ENCODE measurements at regions not wholly inside any gene's neighbourhood (a gene's known extent, or its start where the extent isn't known, plus 50 kb on each side); places are given as distances from the start of the nearest gene placed in this dataset.

GRCh38 chr2:213202011-213202410 is 50.6 kb upstream of the IKZF2 start:
- no peak for DNase-seq

DNA sequence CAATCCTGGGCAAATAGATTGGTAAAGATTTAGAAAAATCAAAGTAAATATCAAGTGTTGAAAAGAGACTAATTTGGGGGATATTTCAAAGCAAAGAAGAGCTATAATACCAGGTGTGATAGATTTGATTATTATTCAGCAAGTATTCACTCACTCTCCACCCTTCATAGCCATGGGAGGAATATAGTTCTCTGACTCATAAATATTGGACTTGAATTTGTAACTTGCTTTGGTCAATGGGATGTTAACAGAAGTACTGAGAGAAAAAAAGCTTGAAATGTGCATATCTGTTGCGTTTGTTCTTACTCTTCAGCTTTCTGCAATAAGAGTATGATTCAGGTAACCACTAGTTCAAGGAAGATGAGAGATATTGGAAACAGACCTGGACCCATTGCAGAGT is 54.5 kb upstream of the IKZF2 start:
- DNase-seq: no peak

GRCh38 chr2:213213186-213213585 is 61.8 kb upstream of the IKZF2 start:
- DNase-seq: no peak

DNA sequence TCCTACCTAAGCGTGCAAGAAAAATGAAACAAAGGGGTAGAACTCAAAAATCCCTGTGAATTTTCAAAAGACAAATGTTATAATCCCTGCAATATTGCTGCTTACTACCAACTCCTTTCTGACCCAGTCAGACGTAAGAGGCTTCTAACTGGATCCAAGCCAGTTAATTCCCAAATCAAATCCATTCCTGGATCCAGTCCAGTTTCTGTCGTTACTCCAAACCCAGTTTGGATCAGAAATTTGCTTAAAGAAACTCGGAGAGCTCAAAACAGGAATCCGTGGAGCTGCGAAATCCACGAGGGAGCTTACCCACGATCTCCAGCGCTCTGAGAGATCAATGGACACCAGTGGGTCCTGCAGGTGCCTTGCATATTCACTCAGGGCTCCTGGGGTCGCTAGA is 62.8 kb upstream of the IKZF2 start:
- no peak for DNase-seq

GRCh38 chr2:213216461-213216860 is 65.0 kb upstream of the IKZF2 start:
- DNase-seq: no peak

- no peak for DNase-seq
These were observed 64.4 kb upstream of the SPAG16 start for GRCh38 chr2:213219816-213220215.

DNA sequence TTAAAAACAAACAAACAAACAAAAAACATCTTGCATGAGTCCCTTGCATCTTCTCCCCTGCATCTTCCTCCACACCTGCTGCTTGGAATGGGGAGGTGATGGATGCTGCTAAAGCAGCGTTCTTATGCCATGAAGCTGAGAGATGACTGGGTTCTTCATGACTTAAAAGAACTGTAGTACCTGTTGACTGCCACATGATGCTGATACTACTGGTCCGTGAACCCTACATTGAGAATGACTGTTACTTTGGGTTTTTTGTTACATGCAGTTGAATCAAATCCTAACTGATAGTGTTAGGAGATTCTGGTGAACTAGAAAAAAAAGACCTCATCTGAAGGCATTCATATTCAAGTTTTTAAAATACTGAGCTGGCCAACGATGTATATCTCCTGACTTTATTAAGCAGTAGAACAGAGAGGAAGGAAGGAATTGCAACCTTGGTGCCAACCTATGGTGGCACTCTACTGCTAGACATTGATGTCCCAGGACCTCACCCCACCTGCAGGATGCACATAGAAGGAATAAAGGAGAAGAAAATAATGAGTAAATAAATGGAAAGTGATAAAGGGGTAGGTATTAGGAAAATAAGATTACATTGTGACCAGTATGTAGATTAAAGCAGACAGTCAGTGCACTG is 63.2 kb upstream of the SPAG16 start:
- no peak for DNase-seq

DNA sequence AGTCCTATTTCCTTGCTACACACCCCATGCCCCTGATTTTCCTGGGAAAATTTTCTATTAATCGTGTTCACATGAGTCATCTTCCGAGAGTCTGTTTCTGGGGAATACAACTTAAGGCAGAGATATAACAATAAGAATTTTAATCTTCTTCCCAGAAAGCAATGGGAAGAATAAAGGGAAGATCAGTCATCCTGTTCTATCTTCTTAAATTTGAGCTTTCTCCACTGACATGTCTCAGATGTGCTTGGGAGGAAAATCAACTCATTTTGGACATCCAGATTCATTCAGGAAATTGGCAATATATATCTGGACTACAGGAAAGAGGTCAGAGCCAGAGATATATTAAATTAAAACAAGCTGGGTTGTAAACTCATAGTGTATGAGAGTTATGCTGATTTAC is 62.3 kb upstream of the SPAG16 start:
- no peak for DNase-seq

DNA sequence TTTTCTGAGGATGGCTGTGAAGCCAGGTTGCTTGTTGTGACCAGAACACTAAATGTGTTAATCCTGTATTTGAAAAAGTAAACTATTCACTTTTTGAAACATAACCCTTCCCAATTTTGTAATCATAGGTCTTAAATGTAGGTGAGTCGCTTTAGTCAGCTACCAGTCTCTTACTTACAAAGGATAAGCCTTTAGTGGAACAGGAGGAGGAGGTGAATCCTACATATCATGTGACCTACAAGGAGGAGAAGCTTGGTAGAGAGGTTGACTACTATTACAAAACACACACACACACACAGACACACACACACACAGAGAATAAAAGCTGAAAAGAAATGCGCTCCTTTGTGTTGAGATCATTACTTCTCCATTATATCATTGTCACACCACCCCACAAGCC is 59.9 kb upstream of the SPAG16 start:
- DNase-seq: no peak

GRCh38 chr2:213225866-213226265 is 58.4 kb upstream of the SPAG16 start:
- no peak for DNase-seq

DNA sequence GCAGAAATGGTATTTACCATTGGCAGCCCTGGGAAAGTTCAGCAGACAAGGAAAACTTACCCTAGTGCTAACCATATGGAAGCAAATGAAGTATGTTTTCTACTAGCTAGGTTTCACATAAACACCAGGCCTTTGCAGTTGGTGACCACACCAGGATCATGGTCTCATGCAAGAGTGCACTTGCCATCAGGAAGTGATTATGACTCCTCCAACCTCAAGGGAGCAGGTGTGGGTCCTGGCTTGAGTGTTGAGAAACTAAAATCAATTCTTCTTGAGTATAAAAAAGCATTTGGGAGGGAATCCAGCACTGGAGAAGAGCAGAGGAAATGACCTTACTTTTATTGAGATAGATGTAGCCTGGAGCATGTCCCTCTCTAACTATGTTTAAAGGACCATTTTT is 56.8 kb upstream of the SPAG16 start:
- no peak for DNase-seq

GRCh38 chr2:213228638-213229037 is 55.6 kb upstream of the SPAG16 start:
- DNase-seq: no peak

GRCh38 chr2:213229814-213230213 is 54.5 kb upstream of the SPAG16 start:
- no peak for DNase-seq

DNA sequence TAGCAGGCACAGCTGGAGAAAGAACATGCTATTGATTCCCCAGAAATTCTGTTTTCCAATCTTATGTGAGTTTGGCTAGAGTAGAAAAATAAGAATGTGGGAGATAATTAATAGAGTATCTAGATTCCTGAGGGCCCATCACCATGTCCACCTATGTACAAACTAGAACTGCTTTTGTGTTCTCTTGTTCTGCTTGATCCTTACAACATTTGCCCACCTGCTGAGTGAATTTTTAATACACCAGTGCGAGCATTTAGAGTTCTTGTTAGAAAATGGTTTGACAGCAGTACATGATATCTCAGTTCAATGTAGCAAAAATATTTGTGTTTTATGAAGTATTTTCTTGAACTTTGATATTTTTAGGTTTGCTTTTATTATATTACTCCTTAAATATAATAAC is 52.3 kb upstream of the SPAG16 start:
- no peak for DNase-seq

- DNase-seq: peak; percentile 46
These were observed 51.4 kb upstream of the SPAG16 start for GRCh38 chr2:213232649-213233437.

DNA sequence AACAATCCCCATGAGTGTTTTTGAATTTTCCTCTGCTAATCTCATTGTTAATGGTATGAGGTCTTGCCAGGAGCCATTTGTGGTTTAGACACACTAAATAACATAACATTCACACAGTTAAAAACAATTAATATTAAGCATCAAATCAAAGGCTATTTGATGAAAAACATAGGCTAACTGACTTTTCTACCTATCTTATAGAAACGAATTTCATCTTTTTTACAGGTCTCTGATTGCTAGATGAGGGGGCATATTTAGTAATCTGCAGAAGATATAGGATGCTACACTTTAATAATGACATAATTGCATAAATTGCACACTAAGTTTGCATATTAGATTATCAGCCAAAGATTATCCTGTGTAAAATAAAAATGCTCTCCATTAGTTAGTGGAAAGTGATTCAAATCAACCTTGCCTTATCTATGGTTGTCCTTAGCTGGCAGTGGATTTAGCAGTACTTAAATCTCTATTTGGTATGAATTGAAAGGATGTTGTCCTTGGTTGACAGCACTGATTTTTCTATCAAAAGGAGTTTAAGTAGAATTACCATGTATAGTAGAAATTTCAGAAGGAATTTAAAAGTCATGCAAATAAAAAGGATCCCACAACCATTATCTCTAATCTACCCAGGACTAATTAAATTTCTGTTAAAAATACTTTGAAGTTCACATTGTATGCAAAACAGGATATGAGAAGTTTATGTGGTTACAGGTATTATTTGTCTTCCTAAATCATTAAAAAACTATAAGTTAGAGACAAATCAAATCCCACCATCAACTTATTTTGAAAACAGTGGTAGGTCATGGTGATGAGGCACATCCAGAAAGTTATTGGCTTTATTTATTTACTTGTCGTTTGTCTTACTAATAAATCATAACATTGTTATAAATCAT is 50.6 kb upstream of the SPAG16 start:
- DNase-seq: no peak
